PC-9 (cell line): ENCODE measurements at regions not wholly inside any gene's neighbourhood (a gene's known extent, or its start where the extent isn't known, plus 50 kb on each side); places are given as distances from the start of the nearest gene placed in this dataset.

Experiments
- EZH2 ChIP-seq: fragments of 200-600 bp; sonication (generic); IDR thresholded peaks from 2 replicates; pipeline ENCODE4 v1.8.0; 2017; ENCODE audit warnings: antibody characterized with exemption, low read depth
- TF ChIP-seq, protein P1 (sequence below): fragments of 200-600 bp; sonication (generic); conservative IDR thresholded peaks from 2 replicates; pipeline ENCODE4 v1.6.1; 2017; ENCODE audit warnings: mixed run types, antibody characterized with exemption, mild to moderate bottlenecking, moderate library complexity

DNA sequence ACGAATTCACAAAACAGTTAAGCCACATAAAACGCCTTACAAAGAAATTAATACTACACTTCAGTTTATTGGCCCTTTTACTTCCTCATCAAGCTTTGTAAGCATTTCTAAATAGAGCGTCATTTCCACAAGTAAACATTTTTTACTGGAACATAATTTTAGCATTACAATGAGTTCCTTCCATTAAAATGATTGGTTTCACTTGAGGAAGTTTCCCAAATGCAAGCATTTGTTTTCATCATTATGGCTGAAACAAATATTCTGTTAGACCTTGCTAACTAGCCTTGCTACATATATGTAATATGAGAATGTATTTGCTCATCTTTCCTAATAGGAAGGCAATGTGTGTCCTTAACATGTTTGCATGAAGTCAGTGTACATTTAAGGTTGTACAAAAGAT is 579.1 kb downstream of the IRS1 start:
- TF ChIP-seq, protein P1, sequence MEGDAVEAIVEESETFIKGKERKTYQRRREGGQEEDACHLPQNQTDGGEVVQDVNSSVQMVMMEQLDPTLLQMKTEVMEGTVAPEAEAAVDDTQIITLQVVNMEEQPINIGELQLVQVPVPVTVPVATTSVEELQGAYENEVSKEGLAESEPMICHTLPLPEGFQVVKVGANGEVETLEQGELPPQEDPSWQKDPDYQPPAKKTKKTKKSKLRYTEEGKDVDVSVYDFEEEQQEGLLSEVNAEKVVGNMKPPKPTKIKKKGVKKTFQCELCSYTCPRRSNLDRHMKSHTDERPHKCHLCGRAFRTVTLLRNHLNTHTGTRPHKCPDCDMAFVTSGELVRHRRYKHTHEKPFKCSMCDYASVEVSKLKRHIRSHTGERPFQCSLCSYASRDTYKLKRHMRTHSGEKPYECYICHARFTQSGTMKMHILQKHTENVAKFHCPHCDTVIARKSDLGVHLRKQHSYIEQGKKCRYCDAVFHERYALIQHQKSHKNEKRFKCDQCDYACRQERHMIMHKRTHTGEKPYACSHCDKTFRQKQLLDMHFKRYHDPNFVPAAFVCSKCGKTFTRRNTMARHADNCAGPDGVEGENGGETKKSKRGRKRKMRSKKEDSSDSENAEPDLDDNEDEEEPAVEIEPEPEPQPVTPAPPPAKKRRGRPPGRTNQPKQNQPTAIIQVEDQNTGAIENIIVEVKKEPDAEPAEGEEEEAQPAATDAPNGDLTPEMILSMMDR: no peak
- TF ChIP-seq EZH2: no peak
